ENCODE measurements at regions not wholly inside any gene's neighbourhood (a gene's known extent, or its start where the extent isn't known, plus 50 kb on each side); places are given as distances from the start of the nearest gene placed in this dataset.

DNA sequence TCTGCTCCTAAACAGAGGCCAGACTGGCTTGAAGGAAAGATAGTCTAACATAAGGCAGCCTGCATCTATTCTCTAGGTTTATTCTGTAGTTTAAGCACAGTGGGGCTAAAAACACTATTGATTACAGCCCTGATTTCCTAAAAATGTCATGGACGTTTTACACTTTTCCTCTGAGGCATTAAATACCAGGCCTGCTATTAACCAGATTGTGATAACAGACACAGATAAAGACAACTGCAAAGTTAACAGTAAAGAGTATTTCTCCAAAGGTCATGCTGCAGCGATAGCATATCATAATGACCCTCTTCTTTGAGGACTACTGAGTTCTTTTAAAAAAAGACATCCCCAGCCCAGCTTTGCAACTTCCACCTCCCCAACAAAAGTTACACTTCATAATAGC, 59.6 kb upstream of the MON1B start:
- no peak for DNase-seq
- H3K27ac ChIP-seq (ENCODE audit: low read length), result no peak overlapping the region
- peaks cover 5% of the 10 kb centered on the region for H3K4me1 ChIP-seq (ENCODE audit: control insufficient read depth, insufficient read depth, low read length)
- H3K27me3 ChIP-seq (ENCODE audit: control insufficient read depth, insufficient read depth, low read length), result no peaks in the 10 kb centered on the region
- H3K9me3 ChIP-seq (ENCODE audit: control insufficient read depth, low read depth, low read length), result no peaks in the 10 kb centered on the region
- H3K4me3 ChIP-seq (ENCODE audit: low read length), result no peak overlapping the region
- 40% methylated on average over 1 of the region's 2 CpGs for WGBS (ENCODE audit: insufficient coverage, low lambda C conversion rate)
- no peaks in the 10 kb centered on the region for H3K36me3 ChIP-seq (ENCODE audit: control insufficient read depth, insufficient read depth, low read length)

- H3K4me1 ChIP-seq (ENCODE audit: control insufficient read depth, insufficient read depth, low read length), result peaks cover 5% of the 10 kb centered on the region
- no peaks in the 10 kb centered on the region for H3K27me3 ChIP-seq (ENCODE audit: control insufficient read depth, insufficient read depth, low read length)
- no peaks in the 10 kb centered on the region for H3K9me3 ChIP-seq (ENCODE audit: control insufficient read depth, low read depth, low read length)
- no peak overlapping the region for H3K27ac ChIP-seq (ENCODE audit: low read length)
- no peak for DNase-seq
- no CpG with 5 or more reads among the region's 3 CpGs for WGBS (ENCODE audit: insufficient coverage, low lambda C conversion rate)
- no peak overlapping the region for H3K4me3 ChIP-seq (ENCODE audit: low read length)
- no peaks in the 10 kb centered on the region for H3K36me3 ChIP-seq (ENCODE audit: control insufficient read depth, insufficient read depth, low read length)
These were observed 58.9 kb upstream of the MON1B start for GRCh38 chr16:77132051-77132618.

- H3K27ac ChIP-seq (ENCODE audit: low read length), result no peak overlapping the region
- peaks cover 5% of the 10 kb centered on the region for H3K4me1 ChIP-seq (ENCODE audit: control insufficient read depth, insufficient read depth, low read length)
- no peaks in the 10 kb centered on the region for H3K27me3 ChIP-seq (ENCODE audit: control insufficient read depth, insufficient read depth, low read length)
- no peaks in the 10 kb centered on the region for H3K36me3 ChIP-seq (ENCODE audit: control insufficient read depth, insufficient read depth, low read length)
- WGBS (ENCODE audit: insufficient coverage, low lambda C conversion rate), result 61% methylated on average over 3 of the region's 4 CpGs
- DNase-seq, result no peak
- H3K9me3 ChIP-seq (ENCODE audit: control insufficient read depth, low read depth, low read length), result no peaks in the 10 kb centered on the region
- H3K4me3 ChIP-seq (ENCODE audit: low read length), result no peak overlapping the region
These were observed 57.3 kb upstream of the MON1B start for GRCh38 chr16:77133706-77134105.

GRCh38 chr16:77137045-77137444, 53.9 kb upstream of the MON1B start:
- Histone ChIP-seq H3K27me3 (ENCODE audit: control insufficient read depth, insufficient read depth, low read length) (no peaks in the 10 kb centered on the region), H3K36me3 (ENCODE audit: control insufficient read depth, insufficient read depth, low read length) (no peaks in the 10 kb centered on the region), H3K27ac (ENCODE audit: low read length) (no peak overlapping the region), H3K4me3 (ENCODE audit: low read length) (no peak overlapping the region), H3K9me3 (ENCODE audit: control insufficient read depth, low read depth, low read length) (no peaks in the 10 kb centered on the region), H3K4me1 (ENCODE audit: control insufficient read depth, insufficient read depth, low read length) (no peaks in the 10 kb centered on the region)
- WGBS (ENCODE audit: insufficient coverage, low lambda C conversion rate), result 94% methylated on average over 2 of the region's 3 CpGs
- DNase-seq, result no peak

All from large intestine (tissue), 3 donors.